Neural cell (in vitro differentiated cells): ENCODE measurements at regions not wholly inside any gene's neighbourhood (a gene's known extent, or its start where the extent isn't known, plus 50 kb on each side); places are given as distances from the start of the nearest gene placed in this dataset.

Source experiments
- H2AFZ ChIP-seq: fragments of 200-600, 300-800 bp; sonication (generic), shearing (Covaris generic); 2 replicates; pipeline ENCODE4 v1.6.0; 2014; ENCODE audit warnings: low read depth, mild to moderate bottlenecking, antibody characterized with exemption, low read length, moderate library complexity
- H3F3A ChIP-seq: fragments of 200-600 bp; shearing (Covaris generic); 2 replicates; pipeline ENCODE4 v1.6.1; 2016; ENCODE audit warnings: mild to moderate bottlenecking, moderate library complexity, mixed read lengths, antibody characterized with exemption, low read length; ENCODE audit not compliant: insufficient read depth, poor library complexity, severe bottlenecking
- H3K27ac ChIP-seq: fragments of 200-600, 300-800 bp; sonication (generic), shearing (Covaris generic); 2 replicates; pipeline ENCODE4 v1.5.1; 2014; ENCODE audit warnings: mild to moderate bottlenecking, low read length, moderate library complexity
- H3K27me3 ChIP-seq: fragments of 300-800, 200-600 bp; sonication (generic), shearing (Covaris generic); 2 replicates; pipeline ENCODE4 v1.6.0; 2014; ENCODE audit warnings: mild to moderate bottlenecking, low read depth, low read length, moderate library complexity; ENCODE audit not compliant: insufficient read depth
- H3K36me3 ChIP-seq: fragments of 300-800, 200-600 bp; sonication (generic), shearing (Covaris generic); 2 replicates; pipeline ENCODE4 v1.5.1; 2014; ENCODE audit warnings: mild to moderate bottlenecking, antibody characterized with exemption, low read length, moderate library complexity; ENCODE audit not compliant: insufficient read depth
- H3K4me2 ChIP-seq: fragments of 300-800, 200-600 bp; sonication (generic), shearing (Covaris generic); 2 replicates; pipeline ENCODE4 v1.6.0; 2014; ENCODE audit warnings: mild to moderate bottlenecking, low read length
- H3K4me3 ChIP-seq: fragments of 300-800, 200-600 bp; sonication (generic), shearing (Covaris generic); 2 replicates; pipeline ENCODE4 v1.5.1; 2014; ENCODE audit warnings: mild to moderate bottlenecking, low read length, moderate library complexity
- H3K79me2 ChIP-seq: fragments of 200-600 bp; shearing (Covaris generic); replicated peaks from 2 replicates; pipeline ENCODE4 v1.6.0; 2014; ENCODE audit warnings: mild to moderate bottlenecking, low read length, moderate library complexity; ENCODE audit not compliant: insufficient read depth
- H3K9ac ChIP-seq: fragments of 300-800, 200-600 bp; sonication (generic), shearing (Covaris generic); 2 replicates; pipeline ENCODE4 v1.6.1; 2016; ENCODE audit warnings: mild to moderate bottlenecking, low read length, mixed read lengths
- H3K9me2 ChIP-seq: fragments of 200-600 bp; shearing (Covaris generic); 2 replicates; pipeline ENCODE4 v1.6.1; 2016; ENCODE audit warnings: mild to moderate bottlenecking, low read length, mixed read lengths; ENCODE audit not compliant: insufficient read depth
- H3K9me3 ChIP-seq: fragments of 200-600, 300-800 bp; sonication (generic), shearing (Covaris generic); 2 replicates; pipeline ENCODE4 v1.6.1; 2016; ENCODE audit warnings: mild to moderate bottlenecking, mixed run types, low read length, moderate library complexity, mixed read lengths
- H4K20me1 ChIP-seq: fragments of 200-600 bp; shearing (Covaris generic); 2 replicates; pipeline ENCODE4 v1.6.1; 2016; ENCODE audit warnings: mild to moderate bottlenecking, mixed run types; ENCODE audit not compliant: insufficient read depth
- EP300 ChIP-seq: fragments of 450-650 bp; conservative IDR thresholded peaks from 2 replicates; pipeline ENCODE4 v1.6.1; 2014; ENCODE audit warnings: antibody characterized with exemption, mild to moderate bottlenecking, moderate library complexity; ENCODE audit not compliant: poor library complexity, severe bottlenecking
- EZH2 ChIP-seq: fragments of 200-600, 300-800 bp; shearing (Covaris generic), sonication (generic); IDR thresholded peaks from 2 replicates; pipeline ENCODE4 v1.6.1; 2014; ENCODE audit warnings: antibody characterized with exemption, low read length, borderline replicate concordance, mild to moderate bottlenecking; ENCODE audit not compliant: insufficient read depth, poor library complexity, severe bottlenecking
- MXI1 ChIP-seq: fragments of 450-650 bp; conservative IDR thresholded peaks from 2 replicates; pipeline ENCODE4 v1.6.1; 2014; ENCODE audit warnings: antibody characterized with exemption, mild to moderate bottlenecking; ENCODE audit not compliant: poor library complexity, severe bottlenecking
- POLR2AphosphoS5 ChIP-seq: IDR thresholded peaks from 2 replicates; pipeline ENCODE4 v1.6.1; 2012
- RAD21 ChIP-seq: fragments of 450-650 bp; conservative IDR thresholded peaks from 2 replicates; pipeline ENCODE4 v1.6.1; 2014; ENCODE audit warnings: antibody characterized with exemption, mild to moderate bottlenecking, moderate library complexity
- SMC3 ChIP-seq: fragments of 450-650 bp; conservative IDR thresholded peaks from 2 replicates; pipeline ENCODE4 v1.6.1; 2014; ENCODE audit warnings: antibody characterized with exemption, mild to moderate bottlenecking, moderate library complexity; ENCODE audit not compliant: poor library complexity
- TAF1 ChIP-seq: IDR thresholded peaks from 2 replicates; pipeline ENCODE4 v1.6.1; 2012; ENCODE audit warnings: low read depth
- TF ChIP-seq, protein P1 (sequence below): fragments of 450-650 bp; IDR thresholded peaks from 2 replicates; pipeline ENCODE4 v1.5.1; 2014; ENCODE audit warnings: antibody characterized with exemption, mild to moderate bottlenecking, moderate library complexity; ENCODE audit not compliant: poor library complexity, severe bottlenecking
- TF ChIP-seq, protein P2 (sequence below): IDR thresholded peaks from 2 replicates; pipeline ENCODE4 v1.6.1; 2012; ENCODE audit warnings: borderline replicate concordance

DNA sequence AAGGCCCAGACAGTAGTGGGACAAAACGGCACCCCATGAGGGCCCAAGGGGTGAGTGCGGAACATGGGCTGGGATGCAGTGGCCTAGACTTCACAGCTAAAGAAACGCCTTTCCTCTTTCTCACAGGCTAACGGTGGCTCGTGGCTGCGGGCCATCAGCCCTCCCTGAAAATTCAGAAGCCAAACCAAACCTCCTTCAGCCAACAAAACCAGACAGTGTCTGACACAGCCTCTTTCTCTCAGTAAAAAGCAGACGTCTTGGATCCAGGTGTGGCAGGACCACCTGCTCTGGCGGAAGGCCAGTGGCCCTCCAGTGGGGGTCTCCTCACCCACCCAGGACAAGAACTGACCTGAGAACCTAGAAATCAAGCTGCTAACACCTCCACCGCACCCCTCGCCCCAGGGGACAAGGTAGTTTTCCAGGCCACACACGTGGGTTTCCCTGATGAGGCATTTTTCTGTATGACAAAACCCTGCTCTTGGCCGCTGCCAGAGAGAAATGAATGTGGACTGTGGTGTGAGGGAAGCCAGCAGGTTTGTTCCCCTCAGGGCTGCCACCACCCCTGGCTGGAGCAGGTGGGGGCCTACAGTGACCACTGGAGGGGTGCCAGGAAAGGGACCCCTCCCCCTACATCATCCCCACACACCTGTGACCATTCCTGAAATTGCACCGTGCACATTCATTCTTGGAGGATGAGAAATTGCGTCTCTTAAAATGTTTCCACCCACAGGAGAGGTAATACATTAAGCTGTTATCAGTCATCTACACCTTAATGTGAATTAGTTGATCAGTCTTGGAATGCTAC, 76.8 kb upstream of the PIM1 start:
- no peak for TF ChIP-seq TAF1
- TF ChIP-seq MXI1 = no peak
- TF ChIP-seq, protein P1, sequence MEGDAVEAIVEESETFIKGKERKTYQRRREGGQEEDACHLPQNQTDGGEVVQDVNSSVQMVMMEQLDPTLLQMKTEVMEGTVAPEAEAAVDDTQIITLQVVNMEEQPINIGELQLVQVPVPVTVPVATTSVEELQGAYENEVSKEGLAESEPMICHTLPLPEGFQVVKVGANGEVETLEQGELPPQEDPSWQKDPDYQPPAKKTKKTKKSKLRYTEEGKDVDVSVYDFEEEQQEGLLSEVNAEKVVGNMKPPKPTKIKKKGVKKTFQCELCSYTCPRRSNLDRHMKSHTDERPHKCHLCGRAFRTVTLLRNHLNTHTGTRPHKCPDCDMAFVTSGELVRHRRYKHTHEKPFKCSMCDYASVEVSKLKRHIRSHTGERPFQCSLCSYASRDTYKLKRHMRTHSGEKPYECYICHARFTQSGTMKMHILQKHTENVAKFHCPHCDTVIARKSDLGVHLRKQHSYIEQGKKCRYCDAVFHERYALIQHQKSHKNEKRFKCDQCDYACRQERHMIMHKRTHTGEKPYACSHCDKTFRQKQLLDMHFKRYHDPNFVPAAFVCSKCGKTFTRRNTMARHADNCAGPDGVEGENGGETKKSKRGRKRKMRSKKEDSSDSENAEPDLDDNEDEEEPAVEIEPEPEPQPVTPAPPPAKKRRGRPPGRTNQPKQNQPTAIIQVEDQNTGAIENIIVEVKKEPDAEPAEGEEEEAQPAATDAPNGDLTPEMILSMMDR = no peak
- TF ChIP-seq SMC3 = no peak
- no peak for TF ChIP-seq RAD21
- no peak for TF ChIP-seq POLR2AphosphoS5
- TF ChIP-seq, protein P2, sequence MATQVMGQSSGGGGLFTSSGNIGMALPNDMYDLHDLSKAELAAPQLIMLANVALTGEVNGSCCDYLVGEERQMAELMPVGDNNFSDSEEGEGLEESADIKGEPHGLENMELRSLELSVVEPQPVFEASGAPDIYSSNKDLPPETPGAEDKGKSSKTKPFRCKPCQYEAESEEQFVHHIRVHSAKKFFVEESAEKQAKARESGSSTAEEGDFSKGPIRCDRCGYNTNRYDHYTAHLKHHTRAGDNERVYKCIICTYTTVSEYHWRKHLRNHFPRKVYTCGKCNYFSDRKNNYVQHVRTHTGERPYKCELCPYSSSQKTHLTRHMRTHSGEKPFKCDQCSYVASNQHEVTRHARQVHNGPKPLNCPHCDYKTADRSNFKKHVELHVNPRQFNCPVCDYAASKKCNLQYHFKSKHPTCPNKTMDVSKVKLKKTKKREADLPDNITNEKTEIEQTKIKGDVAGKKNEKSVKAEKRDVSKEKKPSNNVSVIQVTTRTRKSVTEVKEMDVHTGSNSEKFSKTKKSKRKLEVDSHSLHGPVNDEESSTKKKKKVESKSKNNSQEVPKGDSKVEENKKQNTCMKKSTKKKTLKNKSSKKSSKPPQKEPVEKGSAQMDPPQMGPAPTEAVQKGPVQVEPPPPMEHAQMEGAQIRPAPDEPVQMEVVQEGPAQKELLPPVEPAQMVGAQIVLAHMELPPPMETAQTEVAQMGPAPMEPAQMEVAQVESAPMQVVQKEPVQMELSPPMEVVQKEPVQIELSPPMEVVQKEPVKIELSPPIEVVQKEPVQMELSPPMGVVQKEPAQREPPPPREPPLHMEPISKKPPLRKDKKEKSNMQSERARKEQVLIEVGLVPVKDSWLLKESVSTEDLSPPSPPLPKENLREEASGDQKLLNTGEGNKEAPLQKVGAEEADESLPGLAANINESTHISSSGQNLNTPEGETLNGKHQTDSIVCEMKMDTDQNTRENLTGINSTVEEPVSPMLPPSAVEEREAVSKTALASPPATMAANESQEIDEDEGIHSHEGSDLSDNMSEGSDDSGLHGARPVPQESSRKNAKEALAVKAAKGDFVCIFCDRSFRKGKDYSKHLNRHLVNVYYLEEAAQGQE = no peak
- no peak for TF ChIP-seq EP300
- TF ChIP-seq EZH2 = no peak
- no peaks in the 10 kb centered on the region for H3K27me3 ChIP-seq
- no peaks in the 10 kb centered on the region for H3F3A ChIP-seq
- no peak overlapping the region for H3K4me3 ChIP-seq
- no peak overlapping the region for H3K4me2 ChIP-seq
- no peak overlapping the region for H3K9ac ChIP-seq
- H3K36me3 ChIP-seq = no peaks in the 10 kb centered on the region
- no peak overlapping the region for H3K27ac ChIP-seq
- H3K9me3 ChIP-seq = no peaks in the 10 kb centered on the region
- no peaks in the 10 kb centered on the region for H3K79me2 ChIP-seq
- no peak overlapping the region for H2AFZ ChIP-seq
- no peaks in the 10 kb centered on the region for H4K20me1 ChIP-seq
- H3K9me2 ChIP-seq = no peaks in the 10 kb centered on the region

DNA sequence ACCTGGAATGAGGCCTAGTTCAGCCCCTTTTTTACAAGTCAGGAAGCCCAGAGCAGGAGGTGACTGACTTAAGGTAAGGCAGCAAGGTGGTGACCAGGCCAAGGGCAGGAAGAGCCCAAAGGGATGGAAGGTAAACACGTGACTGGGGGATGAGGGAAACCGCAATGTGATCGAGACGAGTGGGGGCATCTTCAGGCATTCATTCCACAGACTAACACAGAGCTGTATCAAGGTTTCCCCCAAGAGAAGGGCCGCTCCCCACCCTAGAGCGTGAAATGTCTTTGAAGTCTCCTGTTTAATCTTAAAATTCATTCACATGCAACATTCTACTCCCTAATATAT, 76.3 kb upstream of the PIM1 start:
- H3K9me2 ChIP-seq = no peaks in the 10 kb centered on the region
- TF ChIP-seq MXI1 (no peak), EZH2 (no peak), TAF1 (no peak), POLR2AphosphoS5 (no peak), RAD21 (no peak)
- TF ChIP-seq, protein P2 = no peak
- TF ChIP-seq, protein P1 = no peak

More for the DNA sequence above, 76.3 kb upstream of the PIM1 start:
- no peaks in the 10 kb centered on the region for H3K9me3 ChIP-seq
- H4K20me1 ChIP-seq = no peaks in the 10 kb centered on the region
- H3F3A ChIP-seq = no peaks in the 10 kb centered on the region
- no peaks in the 10 kb centered on the region for H3K36me3 ChIP-seq
- no peaks in the 10 kb centered on the region for H3K79me2 ChIP-seq
- no peak overlapping the region for H2AFZ ChIP-seq
- H3K9ac ChIP-seq = no peak overlapping the region
- H3K27me3 ChIP-seq = no peaks in the 10 kb centered on the region
- H3K27ac ChIP-seq = no peak overlapping the region
- H3K4me3 ChIP-seq = no peak overlapping the region
- H3K4me2 ChIP-seq = no peak overlapping the region
